Neural cell (in vitro differentiated cells): ENCODE measurements at regions not wholly inside any gene's neighbourhood (a gene's known extent, or its start where the extent isn't known, plus 50 kb on each side); places are given as distances from the start of the nearest gene placed in this dataset.

Source experiments
- H2AFZ ChIP-seq: fragments of 200-600, 300-800 bp; sonication (generic), shearing (Covaris generic); 2 replicates; pipeline ENCODE4 v1.6.0; 2014; ENCODE audit warnings: low read depth, mild to moderate bottlenecking, antibody characterized with exemption, low read length, moderate library complexity
- H3F3A ChIP-seq: fragments of 200-600 bp; shearing (Covaris generic); 2 replicates; pipeline ENCODE4 v1.6.1; 2016; ENCODE audit warnings: mild to moderate bottlenecking, moderate library complexity, mixed read lengths, antibody characterized with exemption, low read length; ENCODE audit not compliant: insufficient read depth, poor library complexity, severe bottlenecking
- H3K27ac ChIP-seq: fragments of 200-600, 300-800 bp; sonication (generic), shearing (Covaris generic); 2 replicates; pipeline ENCODE4 v1.5.1; 2014; ENCODE audit warnings: mild to moderate bottlenecking, low read length, moderate library complexity
- H3K27me3 ChIP-seq: fragments of 300-800, 200-600 bp; sonication (generic), shearing (Covaris generic); 2 replicates; pipeline ENCODE4 v1.6.0; 2014; ENCODE audit warnings: mild to moderate bottlenecking, low read depth, low read length, moderate library complexity; ENCODE audit not compliant: insufficient read depth
- H3K36me3 ChIP-seq: fragments of 300-800, 200-600 bp; sonication (generic), shearing (Covaris generic); 2 replicates; pipeline ENCODE4 v1.5.1; 2014; ENCODE audit warnings: mild to moderate bottlenecking, antibody characterized with exemption, low read length, moderate library complexity; ENCODE audit not compliant: insufficient read depth
- H3K4me2 ChIP-seq: fragments of 300-800, 200-600 bp; sonication (generic), shearing (Covaris generic); 2 replicates; pipeline ENCODE4 v1.6.0; 2014; ENCODE audit warnings: mild to moderate bottlenecking, low read length
- H3K4me3 ChIP-seq: fragments of 300-800, 200-600 bp; sonication (generic), shearing (Covaris generic); 2 replicates; pipeline ENCODE4 v1.5.1; 2014; ENCODE audit warnings: mild to moderate bottlenecking, low read length, moderate library complexity
- H3K79me2 ChIP-seq: fragments of 200-600 bp; shearing (Covaris generic); replicated peaks from 2 replicates; pipeline ENCODE4 v1.6.0; 2014; ENCODE audit warnings: mild to moderate bottlenecking, low read length, moderate library complexity; ENCODE audit not compliant: insufficient read depth
- H3K9ac ChIP-seq: fragments of 300-800, 200-600 bp; sonication (generic), shearing (Covaris generic); 2 replicates; pipeline ENCODE4 v1.6.1; 2016; ENCODE audit warnings: mild to moderate bottlenecking, low read length, mixed read lengths
- H3K9me2 ChIP-seq: fragments of 200-600 bp; shearing (Covaris generic); 2 replicates; pipeline ENCODE4 v1.6.1; 2016; ENCODE audit warnings: mild to moderate bottlenecking, low read length, mixed read lengths; ENCODE audit not compliant: insufficient read depth
- H3K9me3 ChIP-seq: fragments of 200-600, 300-800 bp; sonication (generic), shearing (Covaris generic); 2 replicates; pipeline ENCODE4 v1.6.1; 2016; ENCODE audit warnings: mild to moderate bottlenecking, mixed run types, low read length, moderate library complexity, mixed read lengths
- H4K20me1 ChIP-seq: fragments of 200-600 bp; shearing (Covaris generic); 2 replicates; pipeline ENCODE4 v1.6.1; 2016; ENCODE audit warnings: mild to moderate bottlenecking, mixed run types; ENCODE audit not compliant: insufficient read depth
- EP300 ChIP-seq: fragments of 450-650 bp; conservative IDR thresholded peaks from 2 replicates; pipeline ENCODE4 v1.6.1; 2014; ENCODE audit warnings: antibody characterized with exemption, mild to moderate bottlenecking, moderate library complexity; ENCODE audit not compliant: poor library complexity, severe bottlenecking
- EZH2 ChIP-seq: fragments of 200-600, 300-800 bp; shearing (Covaris generic), sonication (generic); IDR thresholded peaks from 2 replicates; pipeline ENCODE4 v1.6.1; 2014; ENCODE audit warnings: antibody characterized with exemption, low read length, borderline replicate concordance, mild to moderate bottlenecking; ENCODE audit not compliant: insufficient read depth, poor library complexity, severe bottlenecking
- MXI1 ChIP-seq: fragments of 450-650 bp; conservative IDR thresholded peaks from 2 replicates; pipeline ENCODE4 v1.6.1; 2014; ENCODE audit warnings: antibody characterized with exemption, mild to moderate bottlenecking; ENCODE audit not compliant: poor library complexity, severe bottlenecking
- POLR2AphosphoS5 ChIP-seq: IDR thresholded peaks from 2 replicates; pipeline ENCODE4 v1.6.1; 2012
- RAD21 ChIP-seq: fragments of 450-650 bp; conservative IDR thresholded peaks from 2 replicates; pipeline ENCODE4 v1.6.1; 2014; ENCODE audit warnings: antibody characterized with exemption, mild to moderate bottlenecking, moderate library complexity
- SMC3 ChIP-seq: fragments of 450-650 bp; conservative IDR thresholded peaks from 2 replicates; pipeline ENCODE4 v1.6.1; 2014; ENCODE audit warnings: antibody characterized with exemption, mild to moderate bottlenecking, moderate library complexity; ENCODE audit not compliant: poor library complexity
- TAF1 ChIP-seq: IDR thresholded peaks from 2 replicates; pipeline ENCODE4 v1.6.1; 2012; ENCODE audit warnings: low read depth
- TF ChIP-seq, protein P1 (sequence below): fragments of 450-650 bp; IDR thresholded peaks from 2 replicates; pipeline ENCODE4 v1.5.1; 2014; ENCODE audit warnings: antibody characterized with exemption, mild to moderate bottlenecking, moderate library complexity; ENCODE audit not compliant: poor library complexity, severe bottlenecking
- TF ChIP-seq, protein P2 (sequence below): IDR thresholded peaks from 2 replicates; pipeline ENCODE4 v1.6.1; 2012; ENCODE audit warnings: borderline replicate concordance

DNA sequence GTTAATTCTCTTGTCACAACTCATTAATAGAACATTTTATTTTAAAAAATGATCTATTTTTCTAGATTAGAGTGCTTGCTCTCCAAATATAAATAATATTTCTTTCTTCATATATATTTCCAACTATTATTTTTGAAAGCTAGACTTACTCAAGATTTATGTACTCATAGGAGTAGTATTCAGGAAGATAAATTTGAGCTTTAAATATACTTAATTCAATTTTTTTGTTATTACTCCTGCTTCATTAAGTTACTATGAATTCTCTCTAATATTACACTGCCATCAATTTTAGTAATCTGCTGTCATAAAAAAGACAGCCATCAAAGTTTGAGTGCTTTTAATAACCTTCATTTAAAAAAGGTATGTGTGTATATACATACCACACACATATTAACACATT, 161.9 kb upstream of the PCDH9 start:
- TF ChIP-seq POLR2AphosphoS5 (no peak), SMC3 (no peak), RAD21 (no peak), EZH2 (no peak), TAF1 (no peak), EP300 (no peak), MXI1 (no peak)
- TF ChIP-seq, protein P1, sequence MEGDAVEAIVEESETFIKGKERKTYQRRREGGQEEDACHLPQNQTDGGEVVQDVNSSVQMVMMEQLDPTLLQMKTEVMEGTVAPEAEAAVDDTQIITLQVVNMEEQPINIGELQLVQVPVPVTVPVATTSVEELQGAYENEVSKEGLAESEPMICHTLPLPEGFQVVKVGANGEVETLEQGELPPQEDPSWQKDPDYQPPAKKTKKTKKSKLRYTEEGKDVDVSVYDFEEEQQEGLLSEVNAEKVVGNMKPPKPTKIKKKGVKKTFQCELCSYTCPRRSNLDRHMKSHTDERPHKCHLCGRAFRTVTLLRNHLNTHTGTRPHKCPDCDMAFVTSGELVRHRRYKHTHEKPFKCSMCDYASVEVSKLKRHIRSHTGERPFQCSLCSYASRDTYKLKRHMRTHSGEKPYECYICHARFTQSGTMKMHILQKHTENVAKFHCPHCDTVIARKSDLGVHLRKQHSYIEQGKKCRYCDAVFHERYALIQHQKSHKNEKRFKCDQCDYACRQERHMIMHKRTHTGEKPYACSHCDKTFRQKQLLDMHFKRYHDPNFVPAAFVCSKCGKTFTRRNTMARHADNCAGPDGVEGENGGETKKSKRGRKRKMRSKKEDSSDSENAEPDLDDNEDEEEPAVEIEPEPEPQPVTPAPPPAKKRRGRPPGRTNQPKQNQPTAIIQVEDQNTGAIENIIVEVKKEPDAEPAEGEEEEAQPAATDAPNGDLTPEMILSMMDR, result no peak
- TF ChIP-seq, protein P2, sequence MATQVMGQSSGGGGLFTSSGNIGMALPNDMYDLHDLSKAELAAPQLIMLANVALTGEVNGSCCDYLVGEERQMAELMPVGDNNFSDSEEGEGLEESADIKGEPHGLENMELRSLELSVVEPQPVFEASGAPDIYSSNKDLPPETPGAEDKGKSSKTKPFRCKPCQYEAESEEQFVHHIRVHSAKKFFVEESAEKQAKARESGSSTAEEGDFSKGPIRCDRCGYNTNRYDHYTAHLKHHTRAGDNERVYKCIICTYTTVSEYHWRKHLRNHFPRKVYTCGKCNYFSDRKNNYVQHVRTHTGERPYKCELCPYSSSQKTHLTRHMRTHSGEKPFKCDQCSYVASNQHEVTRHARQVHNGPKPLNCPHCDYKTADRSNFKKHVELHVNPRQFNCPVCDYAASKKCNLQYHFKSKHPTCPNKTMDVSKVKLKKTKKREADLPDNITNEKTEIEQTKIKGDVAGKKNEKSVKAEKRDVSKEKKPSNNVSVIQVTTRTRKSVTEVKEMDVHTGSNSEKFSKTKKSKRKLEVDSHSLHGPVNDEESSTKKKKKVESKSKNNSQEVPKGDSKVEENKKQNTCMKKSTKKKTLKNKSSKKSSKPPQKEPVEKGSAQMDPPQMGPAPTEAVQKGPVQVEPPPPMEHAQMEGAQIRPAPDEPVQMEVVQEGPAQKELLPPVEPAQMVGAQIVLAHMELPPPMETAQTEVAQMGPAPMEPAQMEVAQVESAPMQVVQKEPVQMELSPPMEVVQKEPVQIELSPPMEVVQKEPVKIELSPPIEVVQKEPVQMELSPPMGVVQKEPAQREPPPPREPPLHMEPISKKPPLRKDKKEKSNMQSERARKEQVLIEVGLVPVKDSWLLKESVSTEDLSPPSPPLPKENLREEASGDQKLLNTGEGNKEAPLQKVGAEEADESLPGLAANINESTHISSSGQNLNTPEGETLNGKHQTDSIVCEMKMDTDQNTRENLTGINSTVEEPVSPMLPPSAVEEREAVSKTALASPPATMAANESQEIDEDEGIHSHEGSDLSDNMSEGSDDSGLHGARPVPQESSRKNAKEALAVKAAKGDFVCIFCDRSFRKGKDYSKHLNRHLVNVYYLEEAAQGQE, result no peak
- Histone ChIP-seq H3K27ac (no peak overlapping the region), H3K4me2 (no peak overlapping the region), H3K36me3 (no peaks in the 10 kb centered on the region), H2AFZ (no peak overlapping the region), H3K9ac (no peak overlapping the region), H3K79me2 (no peaks in the 10 kb centered on the region), H3K27me3 (no peaks in the 10 kb centered on the region), H3K4me3 (no peak overlapping the region), H3K9me3 (no peaks in the 10 kb centered on the region), H4K20me1 (no peaks in the 10 kb centered on the region), H3F3A (no peaks in the 10 kb centered on the region), H3K9me2 (no peaks in the 10 kb centered on the region)

DNA sequence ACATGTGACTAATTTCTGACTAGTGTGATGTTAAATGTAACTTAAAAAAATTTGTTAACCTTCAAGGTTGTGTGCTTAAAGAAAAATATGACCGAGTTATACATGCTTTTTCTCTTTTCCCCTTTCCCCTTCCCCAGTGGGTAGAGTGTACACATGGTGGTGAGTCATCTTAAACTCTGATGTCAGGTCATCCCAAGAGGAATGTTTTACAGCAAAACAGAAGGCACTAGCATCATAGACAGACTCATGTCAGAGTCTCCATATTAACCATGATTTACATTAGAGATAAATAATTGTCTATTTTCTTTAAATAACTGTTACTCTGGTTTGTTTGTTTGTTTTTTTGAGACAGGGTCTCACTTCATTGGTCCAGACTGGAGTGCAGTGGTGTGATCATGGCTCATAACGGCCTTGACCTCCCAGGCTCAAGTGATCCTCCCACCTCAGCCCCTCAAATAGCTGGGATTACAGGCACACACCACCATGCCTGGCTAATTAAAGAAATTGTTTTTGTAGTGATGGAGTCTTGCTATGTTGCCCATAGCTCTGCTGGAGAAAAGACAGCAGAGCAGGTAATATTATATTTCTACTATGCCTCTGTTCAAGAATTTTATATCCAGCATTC, 160.4 kb upstream of the PCDH9 start:
- H3K36me3 ChIP-seq, result no peaks in the 10 kb centered on the region
- no peaks in the 10 kb centered on the region for H3K79me2 ChIP-seq
- H3K4me2 ChIP-seq, result no peak overlapping the region
- no peaks in the 10 kb centered on the region for H3K27me3 ChIP-seq
- no peak overlapping the region for H2AFZ ChIP-seq
- no peak overlapping the region for H3K9ac ChIP-seq
- no peak for TF ChIP-seq MXI1
- no peak for TF ChIP-seq SMC3
- TF ChIP-seq, protein P2, result no peak
- no peak for TF ChIP-seq POLR2AphosphoS5
- no peak for TF ChIP-seq RAD21
- no peak for TF ChIP-seq EZH2
- no peak for TF ChIP-seq EP300
- no peak for TF ChIP-seq TAF1
- no peaks in the 10 kb centered on the region for H3K9me2 ChIP-seq
- no peak overlapping the region for H3K4me3 ChIP-seq
- H3F3A ChIP-seq, result no peaks in the 10 kb centered on the region
- H3K9me3 ChIP-seq, result no peaks in the 10 kb centered on the region
- H3K27ac ChIP-seq, result no peak overlapping the region
- no peaks in the 10 kb centered on the region for H4K20me1 ChIP-seq
